ENCODE measurements at regions not wholly inside any gene's neighbourhood (a gene's known extent, or its start where the extent isn't known, plus 50 kb on each side); places are given as distances from the start of the nearest gene placed in this dataset.

GRCh38 chr10:55019439-55019838 lies 218.4 kb upstream of the PCDH15 start:
- TF ChIP-seq EP300 (IDR thresholded peaks at IDR 0.05), result no peak
- TF ChIP-seq CTCF (IDR thresholded peaks at IDR 0.05), result no peak
- TF ChIP-seq POLR2AphosphoS5 (IDR thresholded peaks at IDR 0.05), result no peak

Measured in sigmoid colon (tissue), 4 donors.